ENCODE measurements at regions not wholly inside any gene's neighbourhood (a gene's known extent, or its start where the extent isn't known, plus 50 kb on each side); places are given as distances from the start of the nearest gene placed in this dataset.

GRCh38 chr5:114174837-114175236 lies 187.0 kb upstream of the KCNN2 start:
- H2AFZ ChIP-seq (ENCODE audit: low read length), result no peak overlapping the region
- H3F3A ChIP-seq (ENCODE audit: insufficient read depth, low read length), result no peaks in the 10 kb centered on the region
- no peaks in the 10 kb centered on the region for H4K20me1 ChIP-seq (ENCODE audit: insufficient read depth, low read length)
- no peak overlapping the region for H3K27ac ChIP-seq (ENCODE audit: low read depth, low read length, poor library complexity, severe bottlenecking)
- H3K36me3 ChIP-seq (ENCODE audit: insufficient read depth, low read length), result no peaks in the 10 kb centered on the region
- no peaks in the 10 kb centered on the region for H3K4me1 ChIP-seq (ENCODE audit: insufficient read depth, low read length, severe bottlenecking)
- H3K9me2 ChIP-seq (ENCODE audit: low read depth, low read length), result no peaks in the 10 kb centered on the region
- no peaks in the 10 kb centered on the region for H3K27me3 ChIP-seq (ENCODE audit: insufficient read depth, low read length)
- H3K4me3 ChIP-seq (ENCODE audit: low read depth, low read length, poor library complexity, severe bottlenecking), result no peak overlapping the region
- no peak overlapping the region for H3K9ac ChIP-seq (ENCODE audit: low read length)
- no peaks in the 10 kb centered on the region; the same call in 1 of the 2 replicates for H3K9me3 ChIP-seq (ENCODE audit: low read length)
- TF ChIP-seq EZH2 (IDR thresholded peaks at IDR 0.05; ENCODE audit: borderline replicate concordance, low read length) (no peak), CTCF (IDR thresholded peaks at IDR 0.05; ENCODE audit: low read length) (no peak)
- H3K79me2 ChIP-seq (ENCODE audit: insufficient read depth, low read length), result no peaks in the 10 kb centered on the region
- H3K4me2 ChIP-seq (ENCODE audit: low read length), result no peak overlapping the region

DNA sequence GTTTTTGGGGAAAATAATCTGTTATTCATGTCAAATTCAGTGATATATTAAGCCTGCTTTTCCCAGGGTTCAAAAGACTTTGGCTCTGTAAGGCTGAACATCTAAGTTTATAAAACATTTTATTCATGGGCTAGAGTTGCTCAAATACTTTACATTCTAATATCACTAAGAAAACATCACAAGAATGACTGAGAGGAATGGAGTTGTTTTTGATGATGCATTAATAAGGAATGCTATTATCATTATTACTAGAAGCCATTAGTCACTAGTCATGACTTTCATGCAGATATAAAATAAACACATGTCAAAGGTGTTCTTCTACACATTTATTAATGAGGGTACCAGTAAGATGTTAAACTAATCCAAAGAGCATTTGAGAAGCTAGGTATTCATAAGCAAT lies 185.5 kb upstream of the KCNN2 start:
- no peaks in the 10 kb centered on the region for H3F3A ChIP-seq (ENCODE audit: insufficient read depth, low read length)
- H3K36me3 ChIP-seq (ENCODE audit: insufficient read depth, low read length), result no peaks in the 10 kb centered on the region
- H3K4me3 ChIP-seq (ENCODE audit: low read depth, low read length, poor library complexity, severe bottlenecking), result no peak overlapping the region
- no peaks in the 10 kb centered on the region; the same call in 1 of the 2 replicates for H3K9me3 ChIP-seq (ENCODE audit: low read length)
- no peak overlapping the region for H3K27ac ChIP-seq (ENCODE audit: low read depth, low read length, poor library complexity, severe bottlenecking)
- H3K4me1 ChIP-seq (ENCODE audit: insufficient read depth, low read length, severe bottlenecking), result no peaks in the 10 kb centered on the region
- no peaks in the 10 kb centered on the region for H4K20me1 ChIP-seq (ENCODE audit: insufficient read depth, low read length)
- no peaks in the 10 kb centered on the region for H3K79me2 ChIP-seq (ENCODE audit: insufficient read depth, low read length)
- H3K4me2 ChIP-seq (ENCODE audit: low read length), result no peak overlapping the region
- H3K27me3 ChIP-seq (ENCODE audit: insufficient read depth, low read length), result no peaks in the 10 kb centered on the region
- no peak overlapping the region for H3K9ac ChIP-seq (ENCODE audit: low read length)
- H2AFZ ChIP-seq (ENCODE audit: low read length), result no peak overlapping the region
- H3K9me2 ChIP-seq (ENCODE audit: low read depth, low read length), result no peaks in the 10 kb centered on the region
- TF ChIP-seq CTCF (IDR thresholded peaks at IDR 0.05; ENCODE audit: low read length), result no peak
- TF ChIP-seq EZH2 (IDR thresholded peaks at IDR 0.05; ENCODE audit: borderline replicate concordance, low read length), result no peak

- no peak overlapping the region for H3K27ac ChIP-seq (ENCODE audit: low read depth, low read length, poor library complexity, severe bottlenecking)
- TF ChIP-seq CTCF (IDR thresholded peaks at IDR 0.05; ENCODE audit: low read length) (no peak), EZH2 (IDR thresholded peaks at IDR 0.05; ENCODE audit: borderline replicate concordance, low read length) (no peak)
Observed at GRCh38 chr5:114179134-114179533, 182.7 kb upstream of the KCNN2 start.

More at GRCh38 chr5:114179134-114179533, 182.7 kb upstream of the KCNN2 start:
- Histone ChIP-seq H3K9ac (ENCODE audit: low read length) (no peak overlapping the region), H3K9me2 (ENCODE audit: low read depth, low read length) (no peaks in the 10 kb centered on the region), H4K20me1 (ENCODE audit: insufficient read depth, low read length) (no peaks in the 10 kb centered on the region), H3K4me1 (ENCODE audit: insufficient read depth, low read length, severe bottlenecking) (no peaks in the 10 kb centered on the region), H2AFZ (ENCODE audit: low read length) (no peak overlapping the region), H3K79me2 (ENCODE audit: insufficient read depth, low read length) (no peaks in the 10 kb centered on the region), H3K36me3 (ENCODE audit: insufficient read depth, low read length) (no peaks in the 10 kb centered on the region), H3K4me2 (ENCODE audit: low read length) (no peak overlapping the region), H3K9me3 (ENCODE audit: low read length) (no peaks in the 10 kb centered on the region), H3F3A (ENCODE audit: insufficient read depth, low read length) (no peaks in the 10 kb centered on the region), H3K4me3 (ENCODE audit: low read depth, low read length, poor library complexity, severe bottlenecking) (no peak overlapping the region), H3K27me3 (ENCODE audit: insufficient read depth, low read length) (no peaks in the 10 kb centered on the region)
